ENCODE measurements at regions not wholly inside any gene's neighbourhood (a gene's known extent, or its start where the extent isn't known, plus 50 kb on each side); places are given as distances from the start of the nearest gene placed in this dataset.

- H3K9me3 ChIP-seq (ENCODE audit: insufficient read depth in 2 of 2, low read depth in 1 of 2, low read length in 1 of 2) = peaks cover 4 to 7% of the 10 kb centered on the region in 2 experiments; a peak in 1 of 4 replicates
- FAIRE-seq (no peak), DNase-seq (ENCODE audit: low read depth in 1 of 2, low spot score in 2 of 2) (no peak)
- H2BK15ac ChIP-seq (ENCODE audit: low read length) = no peak overlapping the region
- ChIA-PET POLR2A (ENCODE audit: partially characterized antibody) (interaction anchor here (1.5 kb wide), 1 partner anchor 45 kb away, joined by 3 read pairs; no protein-coding TSS in a partner anchor), CTCF (ENCODE audit: partially characterized antibody) (interaction anchor here (0.6 to 1.2 kb wide), 2 partner anchors 9 to 178 kb away, joined by 3 to 4 read pairs; no protein-coding TSS in a partner anchor)
- H2BK120ac ChIP-seq (replicated peaks; ENCODE audit: low read depth, low read length) = no peak overlapping the region
- no peak overlapping the region for H3K4ac ChIP-seq (replicated peaks; ENCODE audit: insufficient read length, low read depth, low read length)
- no peak overlapping the region for H2BK20ac ChIP-seq (ENCODE audit: low read length)
- H3K56ac ChIP-seq (replicated peaks; ENCODE audit: insufficient read length, low read depth, low read length) = no peak overlapping the region
- no peak overlapping the region for H4K91ac ChIP-seq (replicated peaks; ENCODE audit: insufficient read length, low read length)
- no peaks in the 10 kb centered on the region for H3K36me3 ChIP-seq (ENCODE audit: control insufficient read depth in 2 of 4, insufficient read depth in 4 of 4, low read length in 3 of 4)
- H3K23me2 ChIP-seq (ENCODE audit: low read depth, low read length) = peaks cover 5% of the 10 kb centered on the region; the same call in 1 of the 2 replicates
- no peak overlapping the region for H4K8ac ChIP-seq (ENCODE audit: extremely low read depth, insufficient read depth, low read length)
- H3K27ac ChIP-seq (ENCODE audit: low read depth, low read length) = no peak overlapping the region
- H2AFZ ChIP-seq (ENCODE audit: low read length) = no peak overlapping the region
- no peak overlapping the region for H3K18ac ChIP-seq (ENCODE audit: extremely low read depth, low read length)
- no peak overlapping the region for H3K14ac ChIP-seq (ENCODE audit: insufficient read length)
- no peaks in the 10 kb centered on the region for H4K20me1 ChIP-seq (replicated peaks in 1 of 2; ENCODE audit: control insufficient read depth in 1 of 2, insufficient read depth in 2 of 2, low read length in 2 of 2)
- no peak overlapping the region for H2AK5ac ChIP-seq (ENCODE audit: low read depth, low read length)
- no peak overlapping the region for H3K4me3 ChIP-seq (ENCODE audit: extremely low read depth in 1 of 4, insufficient read depth in 2 of 4, low read depth in 3 of 4, low read length in 4 of 4)
- no peak overlapping the region for H3K9ac ChIP-seq (replicated peaks in 1 of 4; ENCODE audit: extremely low read depth in 1 of 4, low read depth in 3 of 4, low read length in 3 of 4)
- H3K79me2 ChIP-seq (ENCODE audit: control insufficient read depth in 1 of 2, insufficient read depth in 2 of 2, low read length in 2 of 2) = no peaks in the 10 kb centered on the region
- no peak overlapping the region for H3K4me2 ChIP-seq (ENCODE audit: insufficient read depth in 1 of 2, low read depth in 2 of 2, low read length in 2 of 2)
- no peak overlapping the region for H2BK5ac ChIP-seq (ENCODE audit: low read depth, low read length)
- H3K23ac ChIP-seq (ENCODE audit: insufficient read length) = no peak overlapping the region
- 94% methylated on average over 3 of the region's 4 CpGs; no CpG with 5 or more reads in 1 of the 2 experiments for WGBS, 2 experiments (ENCODE audit: extremely low coverage in 1 of 2, insufficient coverage in 1 of 2, insufficient read length in 1 of 2, insufficient replicate concordance in 2 of 2, low coverage in 1 of 2, low lambda C conversion rate in 2 of 2, missing lambda C conversion rate in 1 of 2)
- H4K5ac ChIP-seq (ENCODE audit: insufficient read length, low read depth, low read length) = no peak overlapping the region
- H3K27me3 ChIP-seq (replicated peaks in 1 of 4; ENCODE audit: control insufficient read depth in 3 of 4, extremely low read depth in 1 of 4, insufficient read depth in 3 of 4, low read length in 3 of 4) = no peaks in the 10 kb centered on the region; a peak in 1 of 7 replicates
- H3K4me1 ChIP-seq (replicated peaks in 1 of 4; ENCODE audit: control insufficient read depth in 3 of 4, insufficient read depth in 4 of 4, low read length in 3 of 4) = peaks cover 0 to 3% (median 1%) of the 10 kb centered on the region in 4 experiments; a peak in 3 of 7 replicates
- no peaks in the 10 kb centered on the region for H3K79me1 ChIP-seq (ENCODE audit: low read depth, low read length)
- no peak overlapping the region for H2BK12ac ChIP-seq (ENCODE audit: low read depth, low read length)
- TF ChIP-seq NANOG (IDR thresholded peaks at IDR 0.05; ENCODE audit: insufficient read depth, low read depth, low read length, poor library complexity, severe bottlenecking) = no peak
- no peak for TF ChIP-seq CREB1 (IDR thresholded peaks at IDR 0.05)
- TF ChIP-seq SRF (IDR thresholded peaks at IDR 0.05; ENCODE audit: low read depth, low read length) = no peak
- TF ChIP-seq BCL11A (IDR thresholded peaks at IDR 0.05; ENCODE audit: low read depth in 2 of 2, low read length in 2 of 2) = no peak
- TF ChIP-seq GABPA (IDR thresholded peaks at IDR 0.05; ENCODE audit: borderline replicate concordance, insufficient read depth, low read length) = no peak
- TF ChIP-seq KDM1A (IDR thresholded peaks at IDR 0.05; ENCODE audit: borderline replicate concordance, low read length) = no peak
- TF ChIP-seq POU5F1 (IDR thresholded peaks at IDR 0.05; ENCODE audit: low read depth, low read length) = no peak
- TF ChIP-seq TAF1 (IDR thresholded peaks at IDR 0.05; ENCODE audit: low read depth, low read length) = no peak
- TF ChIP-seq JUN (IDR thresholded peaks at IDR 0.05; ENCODE audit: low read depth, low read length) = no peak
- TF ChIP-seq TEAD4 (IDR thresholded peaks at IDR 0.05; ENCODE audit: low read depth, low read length) = no peak
- TF ChIP-seq BRCA1 (IDR thresholded peaks at IDR 0.05; ENCODE audit: low read depth, low read length) = no peak
- no peak for TF ChIP-seq YY1 (IDR thresholded peaks at IDR 0.05; ENCODE audit: low read depth, low read length)
- TF ChIP-seq EZH2 (IDR thresholded peaks at IDR 0.05; ENCODE audit: low read depth, low read length, severe bottlenecking) = no peak
- TF ChIP-seq RNF2 (IDR thresholded peaks at IDR 0.05; ENCODE audit: borderline replicate concordance, low read depth, low read length, missing control alignments, poor library complexity, severe bottlenecking) = no peak
- TF ChIP-seq CTBP2 (IDR thresholded peaks at IDR 0.05; ENCODE audit: borderline replicate concordance, insufficient read depth, insufficient read length, low read length) = no peak
Observed at GRCh38 chr17:36876966-36877365, 60.3 kb upstream of the LHX1 start.
